Duodenal mucosa (tissue), 2 donors: ENCODE measurements at regions not wholly inside any gene's neighbourhood (a gene's known extent, or its start where the extent isn't known, plus 50 kb on each side); places are given as distances from the start of the nearest gene placed in this dataset.

ENCODE experiments used
- H3K27ac ChIP-seq: one replicate; pipeline ENCODE4 v1.7.0; 2013; ENCODE audit warnings: low read depth, low read length
- H3K27me3 ChIP-seq, 2 donors: one replicate each; pipeline ENCODE4 v1.7.0; 2013; ENCODE audit warnings: low read length in 2 of 2, control low read depth in 1 of 2; ENCODE audit not compliant: insufficient read depth in 2 of 2, control insufficient read depth in 1 of 2
- H3K36me3 ChIP-seq, 2 donors: one replicate each; pipeline ENCODE4 v1.7.0; 2013; ENCODE audit warnings: low read length in 2 of 2, control low read depth in 1 of 2; ENCODE audit not compliant: insufficient read depth in 2 of 2, control insufficient read depth in 1 of 2
- H3K4me1 ChIP-seq, 2 donors: one replicate each; pipeline ENCODE4 v1.7.0; 2013; ENCODE audit warnings: low read length in 2 of 2, control low read depth in 1 of 2; ENCODE audit not compliant: insufficient read depth in 2 of 2, control insufficient read depth in 1 of 2
- H3K4me3 ChIP-seq, 2 donors: one replicate each; pipeline ENCODE4 v1.7.0; 2013; ENCODE audit warnings: low read length in 2 of 2, low read depth in 1 of 2
- H3K9ac ChIP-seq, 2 donors: one replicate each; pipeline ENCODE4 v1.7.0; 2013; ENCODE audit warnings: low read length in 2 of 2, low read depth in 1 of 2
- H3K9me3 ChIP-seq, 2 donors: one replicate each; pipeline ENCODE4 v1.7.0; 2013; ENCODE audit warnings: low read length in 2 of 2, control low read depth in 1 of 2; ENCODE audit not compliant: control insufficient read depth in 1 of 2

DNA sequence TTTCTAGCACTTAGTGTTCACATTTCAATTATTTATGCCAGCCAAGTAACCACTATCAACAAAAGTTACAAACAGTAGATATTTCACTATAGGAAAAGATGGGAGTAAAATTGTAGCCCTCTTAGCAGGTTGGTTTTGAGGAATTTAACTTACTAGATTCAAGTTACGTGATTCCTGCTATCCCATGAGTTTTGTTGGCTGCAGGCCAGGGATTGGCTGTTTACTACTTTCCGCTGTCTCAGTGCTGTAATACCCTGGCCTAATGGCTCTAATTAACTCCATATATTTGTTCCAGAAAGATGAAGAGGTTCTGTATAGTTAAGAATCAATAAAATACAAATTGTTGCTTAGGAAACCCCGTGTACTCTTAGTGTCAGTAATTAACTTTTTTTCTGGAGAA, 55.5 kb upstream of the MAGED1 start:
- Histone ChIP-seq H3K9ac (no peak overlapping the region), H3K4me1 (peaks cover 0 to 10% of the 10 kb centered on the region in 2 donors), H3K9me3 (no peaks in the 10 kb centered on the region), H3K27ac (no peak overlapping the region), H3K4me3 (no peak overlapping the region), H3K27me3 (no peaks in the 10 kb centered on the region), H3K36me3 (no peaks in the 10 kb centered on the region)
